Tibial artery (tissue), 4 donors: ENCODE measurements at regions not wholly inside any gene's neighbourhood (a gene's known extent, or its start where the extent isn't known, plus 50 kb on each side); places are given as distances from the start of the nearest gene placed in this dataset.

ENCODE experiments used
- DNase-seq, 2 donors: peaks; one replicate each; pipeline ENCODE4 v3.0.0-alpha.2; 2019
- H3K27ac ChIP-seq, 2 donors: fragments of 200-600 bp; sonication (generic) in 1 of 2; 1 replicate in 1 of 2; 2 replicates in 1 of 2; pipeline ENCODE4 v1.5.1; 2018 to 2019; ENCODE audit warnings: mild to moderate bottlenecking in 1 of 2
- H3K27me3 ChIP-seq, 2 donors: fragments of 200-600 bp; sonication (generic) in 1 of 2; one replicate each; pipeline versions ENCODE4 v1.5.1 to v1.6.0; 2016 to 2019
- H3K36me3 ChIP-seq, 3 donors: fragments of 200-600 bp; sonication (generic) in 2 of 3; one replicate each; pipeline ENCODE4 v1.5.1; 2016 to 2019; ENCODE audit warnings: mild to moderate bottlenecking in 2 of 3
- H3K4me1 ChIP-seq, 4 donors: fragments of 200-600 bp; sonication (generic) in 2 of 4; 1 replicate in 3 of 4; 2 replicates in 1 of 4; pipeline ENCODE4 v1.5.1; 2016 to 2019
- H3K4me3 ChIP-seq, 2 donors: fragments of 200-600 bp; sonication (generic) in 1 of 2; 1 replicate in 1 of 2; 2 replicates in 1 of 2; pipeline ENCODE4 v1.5.1; 2018 to 2019; ENCODE audit warnings: mild to moderate bottlenecking in 2 of 2
- H3K9me3 ChIP-seq, 3 donors: fragments of 200-600 bp; sonication (generic) in 1 of 3; one replicate each; pipeline ENCODE4 v1.5.1; 2016 to 2019
- intact Hi-C: fragments of 100-400 bp; cut with DNase I; formaldehyde crosslinking; loops from one replicate; pipeline ENCODE4 v1.15.0; 2023; ENCODE audit warnings: low total_unique reads
- TF ChIP-seq, protein P1 (sequence below), 2 experiments: fragments of 200-600 bp in 1 of 2; fragments of 450-650 bp in 1 of 2; IDR thresholded peaks; one replicate each; pipeline ENCODE4 v1.5.1; 2017 to 2019; ENCODE audit warnings: antibody characterized with exemption in 2 of 2, mild to moderate bottlenecking in 1 of 2, moderate library complexity in 1 of 2

DNA sequence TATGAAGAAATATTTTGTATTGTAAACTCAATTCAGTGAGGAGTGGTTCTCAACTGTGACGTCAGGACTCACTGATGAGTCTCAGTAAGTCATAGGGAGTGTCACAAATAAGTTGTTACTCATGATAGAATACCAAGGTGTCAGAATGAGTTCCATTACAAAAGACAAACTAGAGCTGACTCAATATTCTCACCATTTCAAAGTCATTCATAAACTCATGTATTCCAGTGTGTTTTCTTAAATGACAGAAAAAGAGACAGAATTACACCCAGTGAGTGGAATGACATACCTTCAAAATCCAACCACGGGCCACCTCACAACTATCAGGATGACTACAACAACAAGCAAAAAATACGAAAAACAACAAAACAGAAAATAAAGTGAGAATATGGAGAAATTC, 321.5 kb downstream of the ENC1 start:
- Histone ChIP-seq H3K36me3 (no peaks in the 10 kb centered on the region), H3K27ac (no peak overlapping the region), H3K9me3 (no peaks in the 10 kb centered on the region), H3K4me3 (no peak overlapping the region), H3K4me1 (peaks cover 0 to 19% (median 15%) of the 10 kb centered on the region in 4 donors), H3K27me3 (no peaks in the 10 kb centered on the region)
- no peak for DNase-seq
- TF ChIP-seq, protein P1, sequence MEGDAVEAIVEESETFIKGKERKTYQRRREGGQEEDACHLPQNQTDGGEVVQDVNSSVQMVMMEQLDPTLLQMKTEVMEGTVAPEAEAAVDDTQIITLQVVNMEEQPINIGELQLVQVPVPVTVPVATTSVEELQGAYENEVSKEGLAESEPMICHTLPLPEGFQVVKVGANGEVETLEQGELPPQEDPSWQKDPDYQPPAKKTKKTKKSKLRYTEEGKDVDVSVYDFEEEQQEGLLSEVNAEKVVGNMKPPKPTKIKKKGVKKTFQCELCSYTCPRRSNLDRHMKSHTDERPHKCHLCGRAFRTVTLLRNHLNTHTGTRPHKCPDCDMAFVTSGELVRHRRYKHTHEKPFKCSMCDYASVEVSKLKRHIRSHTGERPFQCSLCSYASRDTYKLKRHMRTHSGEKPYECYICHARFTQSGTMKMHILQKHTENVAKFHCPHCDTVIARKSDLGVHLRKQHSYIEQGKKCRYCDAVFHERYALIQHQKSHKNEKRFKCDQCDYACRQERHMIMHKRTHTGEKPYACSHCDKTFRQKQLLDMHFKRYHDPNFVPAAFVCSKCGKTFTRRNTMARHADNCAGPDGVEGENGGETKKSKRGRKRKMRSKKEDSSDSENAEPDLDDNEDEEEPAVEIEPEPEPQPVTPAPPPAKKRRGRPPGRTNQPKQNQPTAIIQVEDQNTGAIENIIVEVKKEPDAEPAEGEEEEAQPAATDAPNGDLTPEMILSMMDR (IDR thresholded peaks at IDR 0.05): no peak
- intact Hi-C loops: no loop called here

DNA sequence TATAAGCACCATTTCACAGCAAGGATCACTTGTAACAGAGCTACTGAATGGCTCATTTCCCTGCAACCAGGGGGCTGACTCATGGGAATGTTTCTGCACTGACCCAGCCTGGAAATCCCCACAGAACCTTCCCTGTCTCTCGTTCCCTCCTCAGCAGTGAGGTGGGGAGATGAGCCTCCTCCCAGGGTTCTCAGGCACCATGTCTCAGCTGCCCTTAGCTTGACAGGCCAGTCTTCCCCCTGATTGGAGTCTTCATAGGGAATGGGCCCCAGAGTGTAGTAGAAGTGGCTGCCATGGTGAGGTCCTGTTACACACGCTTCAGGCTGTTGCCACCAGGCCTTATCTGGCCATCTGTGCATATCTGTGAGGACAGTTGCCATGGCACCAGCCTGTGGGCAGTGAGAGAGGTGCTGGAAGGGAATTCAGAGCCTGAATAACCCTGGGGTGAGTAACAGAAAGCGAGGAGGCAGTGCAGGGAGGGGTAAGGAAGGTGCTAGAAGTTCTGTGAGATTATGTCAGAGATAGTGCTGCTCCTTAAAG, 324.4 kb downstream of the ENC1 start:
- H3K27me3 ChIP-seq: no peaks in the 10 kb centered on the region
- peak; percentile 47 to 75 for DNase-seq
- intact Hi-C loops: no loop called here
- H3K9me3 ChIP-seq: no peaks in the 10 kb centered on the region
- H3K4me3 ChIP-seq: no peak overlapping the region
- H3K4me1 ChIP-seq: peaks cover 0 to 19% (median 15%) of the 10 kb centered on the region in 4 donors
- no peaks in the 10 kb centered on the region for H3K36me3 ChIP-seq
- TF ChIP-seq, protein P1 (IDR thresholded peaks at IDR 0.05): no peak
- peak overlapping the region; percentile 62 to 65 for H3K27ac ChIP-seq

DNA sequence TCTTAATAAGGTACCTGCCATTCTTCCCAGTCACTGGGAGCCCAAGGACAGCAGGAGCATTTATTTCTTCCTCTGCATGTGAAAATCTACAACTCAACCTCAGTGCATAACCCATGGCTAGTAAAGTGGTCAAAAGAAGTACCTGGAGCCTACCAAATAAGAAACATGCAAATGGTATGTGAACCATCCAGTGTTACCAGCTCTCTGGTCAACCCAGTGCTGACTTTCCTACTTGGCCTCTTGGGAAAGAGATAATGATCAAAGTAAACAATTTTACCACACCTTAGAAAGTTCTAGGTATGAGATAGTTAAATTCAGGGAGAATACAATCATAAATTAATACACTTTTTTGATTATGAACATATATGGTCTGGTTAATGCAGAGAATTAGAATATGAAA, 325.6 kb downstream of the ENC1 start:
- TF ChIP-seq, protein P1 (IDR thresholded peaks at IDR 0.05): no peak
- no peak for DNase-seq
- Histone ChIP-seq H3K4me1 (peaks cover 0 to 19% (median 15%) of the 10 kb centered on the region in 4 donors), H3K27me3 (no peaks in the 10 kb centered on the region), H3K9me3 (no peaks in the 10 kb centered on the region), H3K36me3 (no peaks in the 10 kb centered on the region), H3K27ac (no peak overlapping the region), H3K4me3 (no peak overlapping the region)
- intact Hi-C loops: no loop called here

DNA sequence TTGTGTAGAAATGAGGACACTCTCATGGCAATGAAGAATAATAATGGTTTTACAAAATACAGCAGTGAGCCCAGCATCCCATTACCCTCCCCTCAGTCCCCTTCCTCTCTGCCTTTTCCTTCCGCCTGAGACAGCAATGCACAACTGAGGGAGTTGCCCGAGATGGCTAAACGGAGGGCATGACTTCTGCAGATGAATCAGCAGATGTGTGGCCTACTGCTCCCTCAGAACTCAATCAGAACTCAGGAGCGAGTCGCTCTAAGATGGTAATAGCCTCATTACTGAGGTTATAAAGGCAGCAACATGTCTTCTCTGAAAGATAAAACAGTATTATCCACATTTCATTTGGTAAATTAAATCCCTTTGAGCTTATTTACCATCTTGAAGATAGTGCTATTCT, 326.6 kb downstream of the ENC1 start:
- H3K27me3 ChIP-seq: no peaks in the 10 kb centered on the region
- H3K9me3 ChIP-seq: no peaks in the 10 kb centered on the region
- H3K36me3 ChIP-seq: no peaks in the 10 kb centered on the region
- peaks cover 0 to 19% (median 15%) of the 10 kb centered on the region in 4 donors for H3K4me1 ChIP-seq
- TF ChIP-seq, protein P1 (IDR thresholded peaks at IDR 0.05): no peak
- H3K4me3 ChIP-seq: no peak overlapping the region
- no peak for DNase-seq
- intact Hi-C loops: no loop called here
- no peak overlapping the region for H3K27ac ChIP-seq

DNA sequence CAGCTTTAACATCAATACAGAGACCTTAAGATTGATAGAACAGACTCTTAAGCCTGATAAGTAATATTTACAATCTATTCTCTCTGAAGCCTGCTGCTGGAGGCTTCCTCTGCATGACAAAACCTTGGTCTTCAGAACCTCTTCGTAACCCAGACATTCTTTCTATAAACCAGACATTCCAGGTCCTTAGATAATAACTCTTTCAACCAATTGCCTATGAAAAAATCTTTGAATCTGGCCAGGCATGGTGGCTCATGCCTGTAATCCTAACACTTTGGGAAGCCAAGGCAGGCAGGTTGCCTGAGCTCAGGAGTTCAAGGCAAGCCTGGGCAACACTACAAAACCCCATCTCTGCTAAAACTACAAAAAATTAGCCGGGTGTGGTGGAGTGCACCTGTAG, 327.8 kb downstream of the ENC1 start:
- no peak for DNase-seq

More for the DNA sequence above, 327.8 kb downstream of the ENC1 start:
- H3K4me1 ChIP-seq: peaks cover 0 to 19% (median 15%) of the 10 kb centered on the region in 4 donors
- TF ChIP-seq, protein P1 (IDR thresholded peaks at IDR 0.05): no peak
- no peaks in the 10 kb centered on the region for H3K36me3 ChIP-seq
- intact Hi-C loops: no loop called here
- no peak overlapping the region for H3K27ac ChIP-seq
- no peak overlapping the region for H3K4me3 ChIP-seq
- no peaks in the 10 kb centered on the region for H3K27me3 ChIP-seq
- H3K9me3 ChIP-seq: no peaks in the 10 kb centered on the region
